PFSK-1 (cell line): ENCODE measurements at regions not wholly inside any gene's neighbourhood (a gene's known extent, or its start where the extent isn't known, plus 50 kb on each side); places are given as distances from the start of the nearest gene placed in this dataset.

Experiments
- FOXP2 ChIP-seq: optimal IDR thresholded peaks from 2 replicates; pipeline ENCODE3; 2011; ENCODE audit warnings: borderline replicate concordance, control low read depth, inconsistent platforms; ENCODE audit not compliant: insufficient read depth; ENCODE audit errors: extremely low read length, extremely low read depth
- POLR2AphosphoS5 ChIP-seq: IDR thresholded peaks from 2 replicates; pipeline ENCODE4 v1.6.1; 2012; ENCODE audit warnings: low read depth, mild to moderate bottlenecking, control low read depth, low read length, moderate library complexity
- REST ChIP-seq, 2 experiments: IDR thresholded peaks; 2 replicates each; pipeline versions ENCODE4 v1.6.1 to v1.8.0; 2011 to 2012; ENCODE audit warnings: low read depth in 2 of 2, low read length in 2 of 2, control low read depth in 1 of 2, inconsistent platforms in 1 of 2, mild to moderate bottlenecking in 1 of 2, moderate library complexity in 1 of 2; ENCODE audit not compliant: insufficient read depth in 1 of 2
- SIN3A ChIP-seq: IDR thresholded peaks from 2 replicates; pipeline ENCODE4 v1.6.1; 2012; ENCODE audit warnings: mild to moderate bottlenecking, low read length, moderate library complexity, borderline replicate concordance; ENCODE audit not compliant: insufficient read depth
- TAF1 ChIP-seq: IDR thresholded peaks from 2 replicates; pipeline ENCODE4 v1.6.1; 2012; ENCODE audit warnings: low read length, control low read depth, borderline replicate concordance; ENCODE audit not compliant: insufficient read depth

DNA sequence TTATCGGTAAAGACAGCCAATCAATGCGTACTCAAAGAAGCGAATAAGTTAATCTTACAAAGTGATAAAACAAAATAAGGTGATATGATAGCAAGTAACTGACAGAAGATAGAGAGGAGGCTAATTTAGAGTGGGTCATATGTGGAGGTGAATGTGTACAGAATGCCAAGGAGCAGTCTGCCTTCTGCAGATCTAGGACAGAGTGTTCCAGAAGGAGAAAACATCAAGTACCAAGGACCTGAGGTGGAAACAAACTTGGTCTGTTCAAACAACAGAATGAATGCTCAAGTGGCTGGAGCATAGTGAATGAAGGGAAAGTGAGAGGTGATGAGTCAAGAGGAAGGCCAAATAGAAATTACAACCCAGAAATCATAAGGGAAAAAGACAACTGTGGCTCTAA is 170.3 kb upstream of the BMP4 start:
- TF ChIP-seq POLR2AphosphoS5 = no peak
- TF ChIP-seq TAF1 = no peak
- no peak for TF ChIP-seq REST (IDR thresholded peaks at IDR 0.05; ENCODE audit: insufficient read depth in 1 of 2, low read depth in 2 of 2, low read length in 2 of 2)
- no peak for TF ChIP-seq SIN3A
- TF ChIP-seq FOXP2 = no peak
